GDM1 (cell line): ENCODE measurements at regions not wholly inside any gene's neighbourhood (a gene's known extent, or its start where the extent isn't known, plus 50 kb on each side); places are given as distances from the start of the nearest gene placed in this dataset.
"Not testable (repeated sequence)": the region's sequence is repeated elsewhere in the genome, so short reads cannot be mapped to it uniquely, and the experiment has no call there.

Source experiments
- DNase-seq: peaks from one replicate; lab custom pipeline; 2025; lab: John Stamatoyannopoulos, UW

GRCh38 chr12:17084831-17085230, 478.9 kb upstream of the LMO3 start:
- no peak for DNase-seq

GRCh38 chr12:17079251-17079909, 473.4 kb upstream of the LMO3 start:
- no peak for DNase-seq

DNA sequence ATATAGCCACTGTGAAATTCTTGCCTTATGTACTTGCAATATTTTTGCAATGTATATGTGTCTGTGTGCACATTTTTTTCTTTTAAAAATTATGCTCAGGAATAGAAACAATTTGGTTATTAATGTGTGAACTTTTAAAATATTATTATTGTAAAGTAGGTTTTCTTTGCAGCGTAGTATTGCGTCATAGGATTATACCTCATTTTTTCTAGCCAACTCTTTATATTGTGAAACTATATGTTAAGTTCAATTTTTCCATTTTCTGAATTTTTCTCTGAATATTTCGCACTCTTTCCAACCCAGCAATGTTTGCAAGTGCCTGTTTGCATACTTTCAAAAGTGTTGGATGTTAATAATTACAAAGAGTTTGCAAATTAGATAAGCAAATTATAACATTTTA, 471.6 kb upstream of the LMO3 start:
- DNase-seq: no peak

GRCh38 chr12:17076811-17077210, 470.8 kb upstream of the LMO3 start:
- DNase-seq: no peak

GRCh38 chr12:17076028-17076744, 470.2 kb upstream of the LMO3 start:
- DNase-seq: no peak

DNA sequence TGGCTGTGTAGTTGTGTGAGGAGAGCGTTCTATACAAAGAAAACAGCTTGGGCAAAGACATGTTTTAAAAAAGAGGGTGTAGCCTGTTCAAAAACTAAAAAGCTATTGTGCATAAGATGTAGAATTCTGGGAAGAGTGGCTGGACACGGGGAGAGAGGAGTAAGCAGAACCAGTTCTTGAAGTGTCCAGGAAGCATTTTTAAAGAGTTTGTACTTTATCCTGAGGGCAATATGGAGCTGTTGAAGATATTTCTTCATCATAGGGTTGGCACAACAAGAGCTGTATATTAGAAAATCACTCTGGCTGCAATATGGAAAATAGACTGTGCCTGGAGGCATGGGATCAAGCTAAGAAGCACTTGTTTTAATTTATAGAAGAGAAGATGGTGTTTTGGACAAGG, 458.9 kb upstream of the LMO3 start:
- no peak for DNase-seq

DNA sequence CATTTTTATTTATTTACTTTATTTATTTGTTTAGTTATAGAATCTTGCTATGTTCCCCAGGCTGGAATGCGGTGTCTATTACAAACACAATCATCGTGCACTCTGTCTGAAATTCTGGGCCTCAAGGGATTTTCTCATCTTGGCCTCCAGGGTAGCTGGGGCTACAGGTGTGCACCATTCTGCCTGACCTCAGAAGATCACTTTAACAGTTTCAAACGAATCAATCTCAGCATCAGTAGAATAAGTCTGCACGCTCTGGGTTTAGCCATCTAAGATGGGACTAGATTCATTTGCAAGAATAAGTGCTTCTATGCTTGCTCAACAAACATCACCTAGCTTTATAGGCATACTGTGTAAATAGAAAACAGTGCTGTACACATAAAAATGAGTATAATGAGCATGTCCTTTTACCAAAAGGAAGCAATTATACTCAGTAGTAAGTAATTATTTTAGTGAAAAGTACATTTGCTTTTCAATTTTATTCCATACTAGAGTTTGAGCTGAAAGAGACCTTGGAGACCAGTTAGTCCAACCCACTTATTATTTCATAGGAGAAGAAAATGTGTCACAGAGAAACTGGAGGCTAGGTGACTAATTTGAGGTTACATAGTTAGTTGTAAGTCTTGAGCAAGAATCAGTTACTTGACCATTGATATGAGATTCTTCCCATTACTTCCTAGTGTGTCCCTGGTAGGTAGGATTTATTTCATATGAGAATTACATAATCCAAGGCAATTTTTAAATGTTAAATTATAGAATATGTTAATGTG, 456.5 kb upstream of the LMO3 start:
- DNase-seq: no peak

- DNase-seq: no peak
Measured at GRCh38 chr12:17060260-17060659, 454.3 kb upstream of the LMO3 start.

- DNase-seq: no peak
Measured at GRCh38 chr12:17056546-17056945, 450.6 kb upstream of the LMO3 start.

GRCh38 chr12:17038923-17039322, 433.0 kb upstream of the LMO3 start:
- DNase-seq: no peak

- DNase-seq: no peak
Measured at GRCh38 chr12:17035372-17035771, 429.4 kb upstream of the LMO3 start.

DNA sequence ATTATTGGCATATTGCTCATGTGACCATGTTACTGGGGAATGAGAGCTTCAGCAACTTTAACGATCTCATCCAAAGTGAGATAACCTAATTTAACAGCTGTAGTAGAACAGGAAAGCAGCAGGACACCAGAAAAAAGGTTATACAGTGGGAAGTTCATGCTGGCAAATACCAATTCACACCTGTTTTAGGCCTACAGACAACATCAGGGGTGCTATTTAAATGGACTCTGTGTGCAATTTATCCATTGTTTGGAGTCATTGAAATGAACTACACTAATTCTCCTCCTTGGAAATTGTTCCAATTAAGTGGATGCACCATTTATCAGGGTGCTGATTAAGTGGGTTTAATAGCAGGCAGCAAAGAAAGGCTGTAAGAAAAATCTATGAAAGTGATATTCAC, 424.4 kb upstream of the LMO3 start:
- DNase-seq: no peak

- DNase-seq: no peak
Measured at GRCh38 chr12:17028348-17028747, 422.4 kb upstream of the LMO3 start.

DNA sequence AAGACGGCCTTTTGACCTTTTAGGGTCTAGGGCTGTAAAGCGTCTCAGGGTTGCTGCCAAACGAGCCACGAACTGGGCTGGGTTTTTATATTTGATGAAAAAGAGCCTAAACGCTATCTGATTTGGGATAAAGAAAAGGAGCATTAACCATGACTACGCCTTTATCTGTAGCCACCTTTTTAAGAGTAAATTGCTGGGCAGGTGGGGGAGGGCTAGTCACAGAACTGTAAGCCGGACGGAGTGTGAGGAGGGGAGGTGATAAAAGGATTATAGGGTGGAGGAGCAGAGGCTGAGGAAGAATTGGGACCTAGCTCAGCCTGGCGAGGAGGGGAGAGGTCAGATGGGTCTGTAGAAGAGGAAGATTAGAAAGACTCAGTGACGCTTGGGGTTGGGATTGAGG, 419.5 kb upstream of the LMO3 start:
- DNase-seq: not testable (repeated sequence)

GRCh38 chr12:17020765-17021164, 414.8 kb upstream of the LMO3 start:
- no peak for DNase-seq

DNA sequence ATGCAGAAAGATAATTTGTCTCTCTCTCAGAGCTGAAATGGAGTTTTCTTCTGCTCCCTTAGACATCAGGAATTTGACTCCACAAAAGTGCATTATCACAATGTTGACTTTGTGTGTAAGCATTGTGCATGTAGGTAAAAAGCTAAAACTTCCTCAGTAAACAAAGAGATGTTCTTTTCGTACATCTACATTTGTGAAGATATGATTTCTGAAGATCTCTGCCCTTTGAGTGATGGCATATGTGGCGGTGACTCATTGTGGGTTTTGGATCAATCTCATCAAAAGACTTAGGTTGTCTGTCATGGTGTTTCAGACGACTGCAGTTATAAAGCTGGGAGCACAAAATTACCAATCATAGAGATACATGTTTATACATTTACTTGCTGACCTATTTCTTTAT, 411.4 kb upstream of the LMO3 start:
- no peak for DNase-seq

- DNase-seq: no peak
Measured at GRCh38 chr12:17016116-17016864, 410.3 kb upstream of the LMO3 start.

GRCh38 chr12:17015501-17015900, 409.5 kb upstream of the LMO3 start:
- no peak for DNase-seq

- not testable (repeated sequence) for DNase-seq
Measured at GRCh38 chr12:17007442-17008040, 401.6 kb upstream of the LMO3 start.

DNA sequence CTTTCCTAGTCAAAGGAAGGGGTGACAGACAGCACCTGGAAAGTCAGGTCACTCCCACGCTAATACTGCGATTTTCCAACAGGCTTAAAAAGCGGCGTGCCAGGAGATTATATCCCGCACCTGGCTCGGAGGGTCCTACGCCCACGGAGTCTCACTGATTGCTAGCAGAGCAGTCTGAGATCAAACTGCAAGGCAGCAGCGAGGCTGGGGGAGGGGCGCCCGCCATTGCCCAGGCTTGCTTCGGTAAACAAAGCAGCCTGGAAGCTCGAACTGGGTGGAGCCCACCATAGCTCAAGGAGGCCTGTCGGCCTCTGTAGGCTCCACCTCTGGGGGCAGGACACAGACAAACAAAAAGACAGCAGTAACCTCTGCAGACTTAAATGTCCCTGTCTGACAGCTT, 392.6 kb upstream of the LMO3 start:
- DNase-seq: not testable (repeated sequence)

- DNase-seq: no peak
Measured at GRCh38 chr12:16984484-16984883, 378.5 kb upstream of the LMO3 start.
